HL-60 (cell line): ENCODE measurements at regions not wholly inside any gene's neighbourhood (a gene's known extent, or its start where the extent isn't known, plus 50 kb on each side); places are given as distances from the start of the nearest gene placed in this dataset.
A peak's percentile ranks its signal among the peaks of the same experiment; 100 is the strongest.

Source experiments
- DNase-seq, 2 experiments: peaks; one replicate each; pipeline ENCODE4 v3.0.0-alpha.2; 2010 to 2020; ENCODE audit warnings: low read depth in 1 of 2, low spot score in 1 of 2
- H3K27ac ChIP-seq: fragments of 250-450 bp; sonication (Bioruptor Pico); replicated peaks from 2 replicates; pipeline ENCODE4 v1.5.1; 2020; ENCODE audit warnings: mild to moderate bottlenecking, moderate library complexity
- H3K27me3 ChIP-seq: fragments of 250-450 bp; sonication (Bioruptor Pico); 2 replicates; pipeline ENCODE4 v1.5.1; 2021; ENCODE audit warnings: mild to moderate bottlenecking, moderate library complexity; ENCODE audit not compliant: insufficient read depth, poor library complexity, severe bottlenecking
- H3K4me3 ChIP-seq: replicated peaks from 2 replicates; pipeline ENCODE4 v1.5.1; 2011; ENCODE audit warnings: mild to moderate bottlenecking, control low read depth, low read length; ENCODE audit not compliant: insufficient read depth
- CTCF ChIP-seq: IDR thresholded peaks from one replicate; pipeline ENCODE4 v1.5.1; 2011; ENCODE audit warnings: low read length, control low read depth, inconsistent platforms; ENCODE audit not compliant: insufficient read depth
- GABPA ChIP-seq: IDR thresholded peaks from 2 replicates; pipeline ENCODE4 v1.6.1; 2012; ENCODE audit warnings: low read depth
- POLR2AphosphoS5 ChIP-seq: IDR thresholded peaks from 2 replicates; pipeline ENCODE4 v1.6.1; 2012; ENCODE audit warnings: low read depth
- SPI1 ChIP-seq: IDR thresholded peaks from 2 replicates; pipeline ENCODE4 v1.6.1; 2012; ENCODE audit warnings: low read depth, mild to moderate bottlenecking, borderline replicate concordance
- TF ChIP-seq, protein P1 (sequence below): IDR thresholded peaks from 2 replicates; pipeline ENCODE4 v1.6.1; 2012; ENCODE audit warnings: low read depth; ENCODE audit not compliant: insufficient replicate concordance

DNA sequence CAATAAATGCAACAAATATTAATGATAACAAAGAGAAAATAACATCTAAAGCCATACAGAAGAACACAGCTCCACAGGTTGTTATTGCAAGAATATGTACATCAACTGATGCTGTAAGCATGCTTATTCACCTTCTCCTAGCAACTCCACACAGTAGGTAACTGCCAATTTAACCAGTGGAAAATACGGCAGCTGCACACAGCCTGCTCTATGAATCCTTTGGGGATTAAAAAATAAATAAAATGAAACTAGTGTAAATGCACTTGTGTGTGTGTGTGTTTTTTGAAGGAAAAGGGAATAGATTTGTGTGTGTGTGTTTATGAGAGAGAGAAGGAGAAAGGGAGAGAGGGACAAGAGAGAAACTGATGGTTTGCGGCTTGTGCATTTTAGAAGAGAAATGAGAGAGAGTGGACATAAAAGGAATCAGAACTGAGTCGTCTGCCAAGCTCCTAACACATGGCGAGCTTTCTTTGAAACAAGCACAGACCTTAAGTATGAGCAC, 96.2 kb upstream of the PDE1A start:
- DNase-seq, result no peak
- Histone ChIP-seq H3K27ac (no peak overlapping the region), H3K27me3 (peaks cover 6% of the 10 kb centered on the region), H3K4me3 (no peak overlapping the region)
- TF ChIP-seq POLR2AphosphoS5, result no peak
- no peak for TF ChIP-seq GABPA
- TF ChIP-seq, protein P1, sequence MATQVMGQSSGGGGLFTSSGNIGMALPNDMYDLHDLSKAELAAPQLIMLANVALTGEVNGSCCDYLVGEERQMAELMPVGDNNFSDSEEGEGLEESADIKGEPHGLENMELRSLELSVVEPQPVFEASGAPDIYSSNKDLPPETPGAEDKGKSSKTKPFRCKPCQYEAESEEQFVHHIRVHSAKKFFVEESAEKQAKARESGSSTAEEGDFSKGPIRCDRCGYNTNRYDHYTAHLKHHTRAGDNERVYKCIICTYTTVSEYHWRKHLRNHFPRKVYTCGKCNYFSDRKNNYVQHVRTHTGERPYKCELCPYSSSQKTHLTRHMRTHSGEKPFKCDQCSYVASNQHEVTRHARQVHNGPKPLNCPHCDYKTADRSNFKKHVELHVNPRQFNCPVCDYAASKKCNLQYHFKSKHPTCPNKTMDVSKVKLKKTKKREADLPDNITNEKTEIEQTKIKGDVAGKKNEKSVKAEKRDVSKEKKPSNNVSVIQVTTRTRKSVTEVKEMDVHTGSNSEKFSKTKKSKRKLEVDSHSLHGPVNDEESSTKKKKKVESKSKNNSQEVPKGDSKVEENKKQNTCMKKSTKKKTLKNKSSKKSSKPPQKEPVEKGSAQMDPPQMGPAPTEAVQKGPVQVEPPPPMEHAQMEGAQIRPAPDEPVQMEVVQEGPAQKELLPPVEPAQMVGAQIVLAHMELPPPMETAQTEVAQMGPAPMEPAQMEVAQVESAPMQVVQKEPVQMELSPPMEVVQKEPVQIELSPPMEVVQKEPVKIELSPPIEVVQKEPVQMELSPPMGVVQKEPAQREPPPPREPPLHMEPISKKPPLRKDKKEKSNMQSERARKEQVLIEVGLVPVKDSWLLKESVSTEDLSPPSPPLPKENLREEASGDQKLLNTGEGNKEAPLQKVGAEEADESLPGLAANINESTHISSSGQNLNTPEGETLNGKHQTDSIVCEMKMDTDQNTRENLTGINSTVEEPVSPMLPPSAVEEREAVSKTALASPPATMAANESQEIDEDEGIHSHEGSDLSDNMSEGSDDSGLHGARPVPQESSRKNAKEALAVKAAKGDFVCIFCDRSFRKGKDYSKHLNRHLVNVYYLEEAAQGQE, result no peak
- TF ChIP-seq SPI1, result no peak
- no peak for TF ChIP-seq CTCF

DNA sequence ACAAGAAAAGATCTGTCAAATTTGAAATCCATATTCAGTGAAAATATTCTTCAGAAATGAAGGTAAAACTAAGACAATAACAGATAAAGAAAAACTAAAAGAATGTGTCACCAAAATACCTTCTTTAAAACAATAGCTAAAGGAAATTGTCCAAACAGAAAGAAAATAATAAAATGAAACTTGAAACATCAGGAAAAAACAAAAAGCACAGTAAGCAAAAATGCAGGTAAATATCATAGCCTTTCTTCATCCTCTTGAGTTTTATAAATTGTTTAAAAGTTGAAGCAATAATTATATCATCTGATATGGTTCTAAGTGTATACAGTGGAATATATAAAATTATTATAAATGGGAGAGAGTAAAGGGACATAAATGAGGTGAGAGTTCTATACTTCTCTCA, 103.8 kb upstream of the PDE1A start:
- no peaks in the 10 kb centered on the region for H3K27me3 ChIP-seq
- no peak overlapping the region for H3K27ac ChIP-seq

DNA sequence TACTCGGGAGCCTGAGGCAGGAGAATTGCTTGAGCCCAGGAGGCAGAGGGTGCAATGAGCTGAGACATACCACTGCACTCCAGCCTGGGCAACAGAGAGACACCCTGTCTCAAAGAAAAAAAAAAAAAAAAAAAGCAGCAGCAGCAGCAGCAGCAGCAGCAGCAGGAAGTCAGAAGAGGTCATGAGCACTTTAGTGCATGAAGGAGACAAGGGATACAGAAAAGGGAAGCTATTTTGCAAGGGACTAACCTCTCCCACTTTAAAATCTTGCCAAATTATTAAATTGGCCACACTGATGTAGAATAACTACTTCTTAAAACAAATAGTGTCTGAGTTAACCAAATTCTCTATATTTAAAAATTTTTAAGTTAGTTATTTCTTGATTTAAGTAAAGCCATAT, 113.4 kb upstream of the PDE1A start:
- Histone ChIP-seq H3K27me3 (no peaks in the 10 kb centered on the region), H3K4me3 (no peak overlapping the region), H3K27ac (no peak overlapping the region)
- TF ChIP-seq, protein P1, result no peak
- no peak for TF ChIP-seq GABPA
- TF ChIP-seq SPI1, result peak; percentile 24; the same call in 1 of the 2 replicates
- DNase-seq, result peak; percentile 3 to 33

More for the DNA sequence above, 103.8 kb upstream of the PDE1A start:
- H3K4me3 ChIP-seq, result no peak overlapping the region
- DNase-seq, result no peak
- TF ChIP-seq POLR2AphosphoS5 (no peak), SPI1 (no peak), GABPA (no peak), CTCF (no peak)
- TF ChIP-seq, protein P1, result no peak
